ENCODE measurements at regions not wholly inside any gene's neighbourhood (a gene's known extent, or its start where the extent isn't known, plus 50 kb on each side); places are given as distances from the start of the nearest gene placed in this dataset.
"Not testable (repeated sequence)": the region's sequence is repeated elsewhere in the genome, so short reads cannot be mapped to it uniquely, and the experiment has no call there.

GRCh38 chr2:150062416-150062815 is 425.1 kb downstream of the RND3 start:
- no peak for DNase-seq (ENCODE audit: low read depth)

- DNase-seq (ENCODE audit: low read depth): no peak
These were observed 427.1 kb downstream of the RND3 start for GRCh38 chr2:150060341-150060740.

GRCh38 chr2:150059676-150060075 is 427.8 kb downstream of the RND3 start:
- not testable (repeated sequence) for DNase-seq (ENCODE audit: low read depth)

GRCh38 chr2:150052457-150052856 is 435.0 kb downstream of the RND3 start:
- no peak for DNase-seq (ENCODE audit: low read depth)

GRCh38 chr2:150051004-150051403 is 436.5 kb downstream of the RND3 start:
- no peak for DNase-seq (ENCODE audit: low read depth)

- DNase-seq (ENCODE audit: low read depth): no peak
These were observed 437.4 kb downstream of the RND3 start for GRCh38 chr2:150050036-150050435.

GRCh38 chr2:150047620-150048222 is 439.7 kb downstream of the RND3 start:
- no peak for DNase-seq (ENCODE audit: low read depth)

- no peak for DNase-seq (ENCODE audit: low read depth)
These were observed 440.7 kb downstream of the RND3 start for GRCh38 chr2:150046810-150047209.

GRCh38 chr2:150046211-150046610 is 441.3 kb downstream of the RND3 start:
- DNase-seq (ENCODE audit: low read depth): no peak

- DNase-seq (ENCODE audit: low read depth): no peak
These were observed 441.9 kb downstream of the RND3 start for GRCh38 chr2:150045601-150046000.

GRCh38 chr2:150043172-150043500 is 444.3 kb downstream of the RND3 start:
- no peak for DNase-seq (ENCODE audit: low read depth)

- no peak for DNase-seq (ENCODE audit: low read depth)
These were observed 444.8 kb downstream of the RND3 start for GRCh38 chr2:150042500-150043171.

GRCh38 chr2:150041722-150042425 is 445.6 kb downstream of the RND3 start:
- DNase-seq (ENCODE audit: low read depth): peak; percentile 30

- no peak for DNase-seq (ENCODE audit: low read depth)
These were observed 449.0 kb upstream of the MMADHC start for GRCh38 chr2:150036622-150037021.

GRCh38 chr2:150034665-150035064 is 447.1 kb upstream of the MMADHC start:
- no peak for DNase-seq (ENCODE audit: low read depth)

GRCh38 chr2:150030436-150031190 is 443.0 kb upstream of the MMADHC start:
- no peak for DNase-seq (ENCODE audit: low read depth)

GRCh38 chr2:150028322-150028721 is 440.7 kb upstream of the MMADHC start:
- DNase-seq (ENCODE audit: low read depth): no peak

GRCh38 chr2:150027164-150027563 is 439.6 kb upstream of the MMADHC start:
- DNase-seq (ENCODE audit: low read depth): no peak

GRCh38 chr2:150023663-150024062 is 436.1 kb upstream of the MMADHC start:
- no peak for DNase-seq (ENCODE audit: low read depth)

- no peak for DNase-seq (ENCODE audit: low read depth)
These were observed 435.5 kb upstream of the MMADHC start for GRCh38 chr2:150023044-150023443.

- no peak for DNase-seq (ENCODE audit: low read depth)
These were observed 433.5 kb upstream of the MMADHC start for GRCh38 chr2:150020937-150021673.

Measured in HT1080 (cell line).